LNCAP (cell line): ENCODE measurements at regions not wholly inside any gene's neighbourhood (a gene's known extent, or its start where the extent isn't known, plus 50 kb on each side); places are given as distances from the start of the nearest gene placed in this dataset.

ENCODE experiments used
- TF ChIP-seq, protein P1 (sequence below): fragments of 450-650 bp; IDR thresholded peaks from 2 replicates; pipeline ENCODE4 v1.5.1; 2017; ENCODE audit warnings: mild to moderate bottlenecking

GRCh38 chr13:97520061-97520460 lies 86.1 kb downstream of the RAP2A start:
- TF ChIP-seq, protein P1, sequence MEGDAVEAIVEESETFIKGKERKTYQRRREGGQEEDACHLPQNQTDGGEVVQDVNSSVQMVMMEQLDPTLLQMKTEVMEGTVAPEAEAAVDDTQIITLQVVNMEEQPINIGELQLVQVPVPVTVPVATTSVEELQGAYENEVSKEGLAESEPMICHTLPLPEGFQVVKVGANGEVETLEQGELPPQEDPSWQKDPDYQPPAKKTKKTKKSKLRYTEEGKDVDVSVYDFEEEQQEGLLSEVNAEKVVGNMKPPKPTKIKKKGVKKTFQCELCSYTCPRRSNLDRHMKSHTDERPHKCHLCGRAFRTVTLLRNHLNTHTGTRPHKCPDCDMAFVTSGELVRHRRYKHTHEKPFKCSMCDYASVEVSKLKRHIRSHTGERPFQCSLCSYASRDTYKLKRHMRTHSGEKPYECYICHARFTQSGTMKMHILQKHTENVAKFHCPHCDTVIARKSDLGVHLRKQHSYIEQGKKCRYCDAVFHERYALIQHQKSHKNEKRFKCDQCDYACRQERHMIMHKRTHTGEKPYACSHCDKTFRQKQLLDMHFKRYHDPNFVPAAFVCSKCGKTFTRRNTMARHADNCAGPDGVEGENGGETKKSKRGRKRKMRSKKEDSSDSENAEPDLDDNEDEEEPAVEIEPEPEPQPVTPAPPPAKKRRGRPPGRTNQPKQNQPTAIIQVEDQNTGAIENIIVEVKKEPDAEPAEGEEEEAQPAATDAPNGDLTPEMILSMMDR, result no peak

DNA sequence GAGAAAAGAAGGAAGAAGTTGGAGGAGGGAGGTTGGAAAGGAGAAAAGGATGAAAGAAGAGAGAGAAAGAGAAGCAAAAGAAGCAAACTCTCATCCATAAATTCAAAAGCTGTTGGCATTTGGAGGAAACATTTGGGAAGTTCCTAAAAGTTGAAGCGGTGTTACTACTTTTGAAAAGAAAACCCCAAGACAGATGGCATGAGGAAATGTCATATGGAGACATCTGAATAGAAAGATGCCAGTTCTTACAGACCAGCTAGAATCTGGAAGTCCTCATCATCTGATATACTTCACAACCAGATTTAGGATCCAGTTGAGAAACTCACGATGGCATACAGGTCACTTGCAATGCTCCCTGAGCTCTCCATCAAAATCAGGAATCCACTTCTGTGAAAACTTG lies 86.9 kb downstream of the RAP2A start:
- TF ChIP-seq, protein P1, result no peak

- TF ChIP-seq, protein P1, result no peak
These were observed 87.8 kb downstream of the RAP2A start for GRCh38 chr13:97521726-97522125.

GRCh38 chr13:97522243-97522642 lies 88.3 kb downstream of the RAP2A start:
- TF ChIP-seq, protein P1, result no peak

- TF ChIP-seq, protein P1, result no peak
These were observed 92.6 kb downstream of the RAP2A start for GRCh38 chr13:97526556-97526955.

DNA sequence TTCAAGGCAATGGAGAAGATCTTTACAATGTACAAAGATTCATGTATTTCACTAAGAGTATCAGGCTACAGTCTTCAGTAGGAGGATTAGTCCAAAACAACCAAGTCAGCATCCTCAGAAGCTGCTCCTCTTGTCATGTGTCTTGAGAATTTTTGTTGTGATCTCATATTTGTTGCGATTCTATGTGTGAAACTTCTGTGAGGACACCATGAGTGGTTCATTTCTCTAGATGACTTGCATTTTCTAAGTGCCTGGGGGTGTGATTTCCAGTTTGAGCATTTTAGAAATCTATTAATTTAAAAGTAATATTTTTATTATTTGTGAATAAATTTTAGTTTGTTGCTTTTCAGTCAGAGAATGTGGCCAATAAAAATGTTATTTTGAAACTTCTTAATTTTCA lies 94.5 kb downstream of the RAP2A start:
- TF ChIP-seq, protein P1, result no peak

DNA sequence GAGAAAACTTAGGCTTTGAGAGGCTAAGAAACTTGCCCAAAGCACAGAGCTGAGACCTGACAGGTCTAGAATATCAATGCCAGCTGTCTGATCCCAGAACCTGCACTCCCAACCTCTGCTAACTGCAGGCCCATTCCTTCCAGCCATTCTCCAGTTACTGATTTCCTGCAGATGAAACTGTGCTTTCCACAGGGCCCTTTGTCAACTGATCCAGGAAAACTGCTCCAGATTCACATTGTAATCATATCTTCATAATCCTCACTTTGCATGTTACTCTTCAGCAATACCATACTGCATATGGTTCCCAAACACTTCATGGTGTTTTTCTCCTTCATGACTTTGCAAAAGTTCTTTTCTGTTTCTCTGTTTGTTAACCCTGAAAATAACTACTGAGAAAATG lies 100.6 kb downstream of the RAP2A start:
- TF ChIP-seq, protein P1, result no peak

GRCh38 chr13:97535614-97536013 lies 101.6 kb downstream of the RAP2A start:
- TF ChIP-seq, protein P1, result no peak
